ENCODE measurements at regions not wholly inside any gene's neighbourhood (a gene's known extent, or its start where the extent isn't known, plus 50 kb on each side); places are given as distances from the start of the nearest gene placed in this dataset.

DNA sequence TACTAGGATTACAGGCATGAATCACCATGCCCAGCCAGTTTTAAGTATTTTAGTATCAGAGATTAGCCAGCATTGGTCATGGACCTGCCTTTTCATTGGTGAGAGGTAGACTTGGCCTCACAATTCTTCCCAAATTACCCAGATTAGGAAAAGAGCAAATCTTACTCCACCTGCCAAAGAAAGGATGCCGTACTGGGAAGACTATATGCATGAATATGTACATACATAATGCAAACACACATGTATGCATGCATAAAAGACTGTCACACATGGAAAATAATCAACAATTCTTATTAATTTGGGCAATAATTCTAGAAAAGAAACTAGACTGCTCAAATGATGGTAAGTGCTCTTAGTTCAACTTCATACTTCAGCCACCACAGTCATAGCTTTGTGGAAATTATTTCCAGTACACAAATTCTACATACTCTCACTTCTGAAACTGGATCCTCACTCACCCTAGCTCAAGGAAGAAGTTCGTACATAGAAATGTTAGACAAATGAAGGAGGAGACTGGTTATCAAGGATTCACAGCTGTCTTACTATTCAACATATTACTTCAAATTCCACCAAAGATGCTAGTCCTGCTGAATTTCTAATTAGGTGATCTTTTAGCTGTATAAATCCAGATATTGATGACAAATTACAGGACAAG lies 73.7 kb downstream of the MINAR2 start:
- DNase-seq (ENCODE audit: low spot score) = no peak

DNA sequence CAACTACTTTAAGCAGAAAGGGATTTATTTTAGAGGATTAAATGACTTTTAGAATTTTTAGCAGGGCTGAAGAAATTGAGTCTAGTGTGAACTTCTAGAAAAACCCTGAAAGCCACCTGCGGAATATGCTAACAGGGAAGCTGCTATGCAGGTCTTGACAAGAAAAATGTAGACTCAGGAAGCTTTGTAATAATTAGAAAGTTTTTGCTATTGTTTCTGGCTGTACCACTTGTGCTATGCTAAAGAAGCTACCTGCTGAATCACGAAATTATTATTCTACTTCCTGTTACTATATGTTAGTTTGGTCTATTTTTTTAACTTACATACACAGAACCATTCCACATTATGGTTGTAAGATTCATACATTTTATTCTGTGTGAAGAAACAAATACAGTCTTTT lies 74.0 kb upstream of the CHSY3 start:
- DNase-seq (ENCODE audit: low spot score) = no peak

DNA sequence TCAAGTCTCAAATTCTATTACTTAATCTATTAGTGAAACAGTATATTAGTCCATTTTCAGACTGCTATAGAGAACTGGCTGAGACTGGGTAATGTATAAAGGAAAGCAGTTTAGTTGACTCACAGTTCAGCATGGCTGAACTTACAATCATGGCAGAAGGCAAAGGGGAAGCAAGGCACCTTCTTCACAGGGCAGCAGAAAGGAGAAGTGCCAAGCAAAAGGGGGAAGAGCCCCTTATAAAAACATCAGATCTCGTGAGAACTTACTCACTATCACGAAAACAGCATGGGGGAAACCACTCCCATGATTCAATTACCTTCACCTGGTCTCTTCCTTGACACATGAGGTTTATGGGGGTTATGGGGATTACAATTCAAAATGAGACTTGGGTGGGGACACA lies 67.9 kb upstream of the CHSY3 start:
- DNase-seq (ENCODE audit: low spot score) = no peak

DNA sequence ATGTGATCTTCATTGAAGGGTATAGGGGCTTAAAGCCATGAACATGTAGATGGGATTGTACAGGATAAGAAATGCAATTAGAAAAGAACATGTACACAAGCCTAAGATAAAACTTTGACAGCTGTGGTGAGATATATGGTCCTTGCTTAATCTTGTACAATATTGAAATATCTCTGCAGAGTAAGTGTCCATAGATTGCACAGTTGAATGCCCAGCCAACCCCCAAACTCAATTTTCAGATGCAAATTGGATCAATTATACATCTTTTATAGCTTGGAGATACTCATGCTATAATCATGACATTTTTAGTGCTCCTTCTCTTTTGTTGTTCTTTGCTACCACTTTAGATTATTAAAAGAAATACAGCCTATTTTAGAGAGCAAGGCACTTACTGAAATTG lies 59.5 kb upstream of the CHSY3 start:
- no peak for DNase-seq (ENCODE audit: low spot score)

DNA sequence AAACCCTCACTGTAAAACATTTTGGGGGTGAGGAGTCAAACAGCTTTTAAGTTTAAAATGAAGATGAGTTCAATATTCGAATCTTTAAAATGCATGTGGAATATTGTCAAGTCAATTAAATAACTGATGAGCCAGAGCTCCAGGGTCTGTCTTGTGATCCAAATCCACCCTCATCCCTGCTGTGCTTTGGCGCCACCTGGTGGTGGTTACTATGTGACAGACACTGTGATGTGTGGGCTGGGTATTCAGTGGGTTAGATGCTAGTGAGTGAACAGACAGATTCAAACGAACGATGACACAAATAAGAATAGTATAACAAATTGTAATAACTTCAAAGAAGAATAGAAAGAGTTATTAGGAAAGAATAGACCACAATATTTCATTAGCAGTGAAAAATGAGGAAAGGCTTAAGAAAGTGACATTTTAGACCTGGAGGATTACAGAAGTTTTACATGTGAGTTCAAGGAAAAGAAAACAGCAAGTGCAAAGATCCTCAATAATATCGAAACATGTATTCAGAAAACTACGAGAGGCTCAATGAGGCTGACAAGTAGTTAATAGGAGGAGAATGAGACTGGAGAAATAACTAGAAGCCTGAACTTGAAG lies 51.4 kb upstream of the CHSY3 start:
- DNase-seq (ENCODE audit: low spot score) = peak; percentile 59

DNA sequence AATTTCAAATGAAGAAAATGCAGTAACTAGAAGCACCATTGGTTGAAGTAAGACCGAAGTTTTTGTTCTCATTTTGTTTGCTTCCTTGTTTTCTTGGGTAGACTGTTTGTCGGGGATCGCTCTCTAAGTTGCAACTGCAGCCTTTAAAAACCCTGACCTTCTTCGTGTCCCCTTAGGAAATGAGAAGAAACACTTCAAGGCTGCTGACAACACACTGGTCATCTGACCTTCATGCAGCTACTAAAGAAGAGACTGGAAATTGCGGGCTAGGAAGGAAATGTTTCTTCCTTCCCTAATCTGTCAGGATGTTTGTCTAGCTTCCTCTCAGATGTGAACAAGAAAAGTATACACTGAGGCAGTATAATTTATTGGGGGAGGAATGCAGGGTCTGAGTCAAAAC lies 50.7 kb upstream of the CHSY3 start:
- DNase-seq (ENCODE audit: low spot score) = no peak

Measured in CD4-positive, alpha-beta T cell treated with Interleukin-2 at 100 ng/mL for 4 hours (primary cell).